ENCODE measurements at regions not wholly inside any gene's neighbourhood (a gene's known extent, or its start where the extent isn't known, plus 50 kb on each side); places are given as distances from the start of the nearest gene placed in this dataset.

DNA sequence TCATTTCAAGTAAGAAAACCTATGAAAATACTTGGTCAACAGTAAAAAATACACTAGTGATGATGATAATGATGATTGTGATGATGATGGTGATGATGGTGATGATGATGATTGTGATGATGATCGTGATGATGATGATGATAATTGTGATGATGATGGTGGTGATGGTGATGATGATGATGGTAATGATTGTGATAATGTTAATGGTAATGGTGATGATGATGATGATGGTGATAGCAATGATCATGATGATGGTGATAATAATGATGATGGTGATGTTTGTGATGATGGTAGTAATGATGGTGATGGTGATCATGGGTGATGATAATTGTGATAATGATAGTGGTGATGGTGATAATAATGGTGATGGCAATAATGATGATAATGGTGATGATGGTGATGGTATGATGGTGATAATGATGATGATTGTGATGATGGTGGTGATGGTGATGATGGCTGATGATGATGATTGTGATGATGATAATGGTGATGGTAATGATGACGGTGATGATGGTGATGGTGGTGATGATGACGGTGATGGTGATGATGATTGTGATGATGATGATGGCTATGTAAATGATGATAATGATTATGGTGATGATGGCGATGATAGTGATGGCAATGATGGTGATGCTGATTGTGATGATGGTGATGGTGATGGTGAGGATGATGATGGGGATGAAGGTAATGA, 62.1 kb downstream of the VCX3A start:
- DNase-seq (ENCODE audit: extremely low read depth in 1 of 11, low read depth in 9 of 11, low spot score in 4 of 11), result no peak

DNA sequence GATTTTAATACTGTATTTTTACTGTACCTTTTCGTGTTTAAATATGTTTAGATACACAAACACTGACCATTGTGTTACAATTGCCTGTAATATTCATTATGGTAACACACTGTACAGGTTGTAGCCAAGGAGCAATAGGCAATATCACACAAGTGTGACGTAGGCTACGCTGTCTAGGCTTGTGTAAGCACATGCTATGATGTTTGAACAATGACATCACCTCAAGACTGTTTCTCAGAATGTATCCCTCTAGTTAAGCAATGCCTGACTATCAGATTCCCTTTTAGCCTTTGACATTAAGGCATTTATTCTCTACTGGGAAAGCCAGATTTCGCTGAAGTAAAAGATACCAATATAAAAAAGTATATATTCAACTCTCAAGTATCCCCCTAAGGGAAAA, 66.2 kb downstream of the VCX3A start:
- no peak for DNase-seq (ENCODE audit: extremely low read depth in 1 of 11, low read depth in 9 of 11, low spot score in 4 of 11)

- DNase-seq (ENCODE audit: extremely low read depth in 1 of 11, low read depth in 9 of 11, low spot score in 4 of 11), result no peak
Measured at GRCh38 chrX:6465756-6466155, 69.2 kb downstream of the VCX3A start.

- no peak for DNase-seq (ENCODE audit: extremely low read depth in 1 of 11, low read depth in 9 of 11, low spot score in 4 of 11)
Measured at GRCh38 chrX:6464726-6465125, 70.2 kb downstream of the VCX3A start.

GRCh38 chrX:6460893-6461490, 73.9 kb downstream of the VCX3A start:
- DNase-seq (ENCODE audit: extremely low read depth in 1 of 11, low read depth in 9 of 11, low spot score in 4 of 11), result peak in 1 of 11 donors; percentile 13

DNA sequence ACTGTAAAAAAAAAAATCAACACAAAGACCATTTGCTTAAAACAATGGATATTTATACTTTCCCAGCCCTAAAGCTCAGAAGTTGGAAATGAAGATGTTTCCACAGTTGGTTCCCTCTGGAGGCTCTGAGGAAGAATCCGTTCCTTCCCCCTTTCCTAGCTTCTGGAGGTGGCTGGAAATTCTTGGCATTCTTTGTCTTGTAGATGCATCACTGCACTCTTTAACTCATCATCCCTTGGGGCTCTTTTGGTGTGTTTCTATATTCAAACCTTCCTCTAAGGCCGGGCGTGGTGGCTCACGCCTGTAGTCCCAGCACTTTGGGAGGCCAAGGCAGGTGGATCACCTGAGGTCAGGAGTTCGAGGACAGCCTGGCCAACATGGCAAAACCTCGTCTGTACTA, 78.7 kb downstream of the VCX3A start:
- DNase-seq (ENCODE audit: extremely low read depth in 1 of 11, low read depth in 9 of 11, low spot score in 4 of 11), result no peak

DNA sequence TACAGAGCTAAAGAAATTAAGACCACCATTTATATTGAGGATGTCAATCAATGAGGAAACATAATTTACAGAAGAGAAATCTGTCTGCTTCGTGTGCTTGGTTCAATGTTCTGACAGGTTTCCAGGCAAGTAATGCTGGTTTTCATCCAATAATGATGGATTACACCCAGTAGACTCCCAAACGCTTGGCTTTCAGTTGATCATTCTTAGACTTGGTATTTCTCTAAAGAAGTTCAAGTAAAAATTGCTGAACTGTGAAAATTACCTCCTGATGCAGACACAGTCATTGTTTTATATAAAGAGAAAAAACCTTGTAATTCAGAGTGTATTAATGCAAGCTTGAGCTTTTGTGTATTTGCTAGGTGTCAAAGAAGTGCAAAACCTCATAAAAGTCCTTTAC, 85.0 kb downstream of the VCX3A start:
- DNase-seq (ENCODE audit: extremely low read depth in 1 of 11, low read depth in 9 of 11, low spot score in 4 of 11), result no peak

DNA sequence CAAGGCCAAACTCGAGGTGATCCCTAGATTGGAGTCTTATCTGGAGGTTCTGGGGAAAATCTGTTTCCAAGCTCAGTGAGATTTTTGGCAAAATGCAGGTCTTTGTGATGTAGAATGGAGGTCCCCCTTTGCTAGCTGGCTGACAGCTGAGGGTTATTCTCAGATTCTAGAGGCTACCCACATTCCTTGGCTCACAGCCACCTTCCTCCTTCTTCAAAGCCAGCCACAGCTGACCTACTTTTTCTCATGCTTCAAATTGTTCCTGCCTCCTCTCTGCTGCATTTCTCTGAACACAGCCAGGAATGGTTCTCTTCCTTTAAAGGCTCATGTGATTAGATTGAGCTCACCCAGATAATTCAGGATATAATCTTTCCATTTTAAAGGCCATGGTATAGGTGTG, 86.9 kb downstream of the VCX3A start:
- no peak for DNase-seq (ENCODE audit: extremely low read depth in 1 of 11, low read depth in 9 of 11, low spot score in 4 of 11)

- no peak for DNase-seq (ENCODE audit: extremely low read depth in 1 of 11, low read depth in 9 of 11, low spot score in 4 of 11)
Measured at GRCh38 chrX:6446582-6446981, 88.3 kb downstream of the VCX3A start.

- DNase-seq (ENCODE audit: extremely low read depth in 1 of 11, low read depth in 9 of 11, low spot score in 4 of 11), result no peak
Measured at GRCh38 chrX:6440648-6441047, 94.3 kb downstream of the VCX3A start.

GRCh38 chrX:6432226-6432625, 102.7 kb downstream of the VCX3A start:
- no peak for DNase-seq (ENCODE audit: extremely low read depth in 1 of 11, low read depth in 9 of 11, low spot score in 4 of 11)

DNA sequence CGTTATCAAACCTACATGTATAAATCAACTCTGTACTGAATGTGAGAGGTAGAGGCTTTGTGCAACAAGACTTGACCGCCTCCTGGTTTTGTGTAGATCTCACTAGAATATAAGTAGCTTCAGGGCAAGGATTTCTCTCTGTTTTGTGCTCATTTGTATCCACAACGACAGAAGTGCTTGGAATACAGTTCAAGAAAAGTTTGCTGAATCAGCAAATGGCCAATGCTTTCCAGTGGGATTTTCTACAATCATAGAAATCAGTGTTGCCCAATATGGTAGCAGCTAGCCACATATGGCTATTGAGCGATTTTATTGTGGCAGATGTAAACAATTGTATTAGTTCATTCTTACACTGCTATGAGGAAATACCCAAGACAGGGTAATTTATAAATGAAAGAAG, 127.4 kb downstream of the VCX3A start:
- DNase-seq (ENCODE audit: extremely low read depth in 1 of 11, low read depth in 9 of 11, low spot score in 4 of 11), result no peak

DNA sequence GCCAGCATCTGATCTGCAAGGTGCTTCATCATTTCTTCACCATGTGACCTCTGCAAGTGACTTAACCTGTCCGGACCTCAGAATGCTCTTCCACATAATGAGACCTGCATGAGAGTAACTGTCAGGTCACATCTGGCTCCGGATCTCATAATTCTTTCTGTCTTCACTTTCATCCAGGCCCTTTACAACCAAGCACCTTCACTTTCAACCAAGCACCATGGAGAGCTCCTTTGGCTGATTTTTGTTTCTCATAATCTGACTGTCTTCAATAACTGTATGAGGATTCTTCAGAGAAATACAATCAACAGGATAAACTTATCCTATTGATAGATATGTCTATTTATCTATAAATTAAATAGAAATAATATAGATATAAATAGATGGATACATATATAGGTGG, 148.1 kb downstream of the VCX3A start:
- peak in 1 of 11 donors; percentile 1 for DNase-seq (ENCODE audit: extremely low read depth in 1 of 11, low read depth in 9 of 11, low spot score in 4 of 11)

GRCh38 chrX:6384921-6385320, 150.0 kb downstream of the VCX3A start:
- no peak for DNase-seq (ENCODE audit: extremely low read depth in 1 of 11, low read depth in 9 of 11, low spot score in 4 of 11)

- DNase-seq (ENCODE audit: extremely low read depth in 1 of 11, low read depth in 9 of 11, low spot score in 4 of 11), result no peak
Measured at GRCh38 chrX:6384371-6384770, 150.5 kb downstream of the VCX3A start.

DNA sequence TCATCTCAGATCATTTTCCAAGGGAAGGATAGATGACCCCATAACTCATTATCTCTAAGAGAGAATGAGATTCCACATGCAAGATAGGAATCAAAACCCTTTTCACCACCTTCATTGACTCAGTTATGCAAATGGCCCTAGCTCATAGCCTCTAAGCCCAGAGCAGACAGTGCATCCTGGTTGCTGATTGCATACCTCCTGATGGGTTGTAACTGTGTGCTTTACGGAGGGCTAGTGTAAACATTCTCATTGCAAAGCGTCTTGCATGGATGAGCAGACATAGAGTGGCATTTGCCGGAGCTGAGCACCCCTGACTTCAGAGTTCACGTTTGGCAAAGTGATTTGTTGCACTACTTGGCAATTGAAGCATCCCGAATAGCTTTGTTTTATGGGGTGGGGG, 151.0 kb downstream of the VCX3A start:
- peak in 1 of 11 donors; percentile 9 for DNase-seq (ENCODE audit: extremely low read depth in 1 of 11, low read depth in 9 of 11, low spot score in 4 of 11)

- no peak for DNase-seq (ENCODE audit: extremely low read depth in 1 of 11, low read depth in 9 of 11, low spot score in 4 of 11)
Measured at GRCh38 chrX:6383488-6383887, 151.4 kb downstream of the VCX3A start.

DNA sequence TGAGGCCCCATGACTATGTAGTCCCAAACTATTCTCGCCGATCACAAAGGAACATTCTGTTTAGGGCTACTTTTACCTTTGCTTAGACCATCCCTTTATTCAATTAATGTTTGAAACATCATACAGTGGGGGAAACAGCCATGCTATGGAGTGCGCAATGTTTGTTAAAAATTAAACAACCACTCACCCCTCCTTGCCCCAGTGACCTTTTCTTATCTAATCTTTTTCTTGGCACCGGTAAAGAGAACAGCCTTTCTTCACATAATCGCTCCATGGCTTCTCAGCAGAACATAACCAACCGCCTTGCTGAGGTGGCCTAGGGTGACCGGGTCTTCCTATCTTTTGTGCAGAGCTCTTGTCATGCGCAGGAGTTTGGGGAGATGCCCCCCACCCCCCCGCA, 152.6 kb downstream of the VCX3A start:
- no peak for DNase-seq (ENCODE audit: extremely low read depth in 1 of 11, low read depth in 9 of 11, low spot score in 4 of 11)

DNA sequence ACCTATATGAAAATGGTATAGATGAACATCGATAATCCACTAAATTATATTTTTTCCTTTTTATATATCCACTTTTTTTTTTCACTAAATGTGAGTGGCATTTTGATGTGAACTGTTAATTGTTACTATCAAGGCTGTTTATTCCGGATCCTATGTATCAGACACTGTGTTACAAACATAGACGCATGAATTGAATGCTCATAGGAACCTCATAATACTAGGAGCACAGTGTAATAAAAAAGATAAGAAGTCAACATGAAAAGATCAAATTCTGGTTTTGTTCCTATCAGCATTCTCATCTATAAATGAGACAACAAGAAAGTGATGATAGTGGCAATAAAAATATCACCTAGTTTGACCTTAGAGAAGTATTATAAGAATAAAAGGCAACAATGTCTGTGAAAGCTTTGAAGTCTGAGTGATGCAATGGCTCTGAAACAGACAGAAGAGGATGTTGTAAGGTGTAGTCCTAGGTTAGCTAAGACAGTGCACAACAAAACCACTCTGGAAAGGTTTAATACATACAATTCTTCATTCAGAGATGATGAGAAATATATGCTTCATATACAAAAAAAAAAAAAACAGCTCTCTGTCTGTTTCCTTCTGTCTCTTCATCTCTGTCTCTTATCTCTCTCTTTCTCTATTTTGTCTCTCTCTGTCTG, 148.6 kb upstream of the NLGN4X start:
- no peak for DNase-seq (ENCODE audit: extremely low read depth in 1 of 11, low read depth in 9 of 11, low spot score in 4 of 11)

DNA sequence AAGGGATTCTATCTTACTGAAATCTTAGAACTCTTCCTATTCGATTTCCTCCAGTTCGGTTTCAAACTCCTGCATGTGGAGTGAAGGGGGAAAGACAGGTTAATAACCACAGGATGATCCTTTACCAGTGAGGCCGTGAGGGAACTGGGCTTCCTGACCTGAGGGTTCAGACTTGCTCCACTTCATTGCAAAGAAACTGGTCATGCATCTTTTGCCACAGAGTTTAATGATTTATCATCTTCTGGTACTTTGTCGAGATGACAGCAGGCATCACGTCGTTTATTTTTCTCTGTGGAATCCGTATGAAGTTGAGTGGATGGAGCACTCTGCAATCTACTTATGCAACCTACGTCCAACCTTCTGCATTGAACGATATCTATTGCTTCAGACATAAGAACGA, 145.9 kb upstream of the NLGN4X start:
- DNase-seq (ENCODE audit: extremely low read depth in 1 of 11, low read depth in 9 of 11, low spot score in 4 of 11), result no peak

- DNase-seq (ENCODE audit: extremely low read depth in 1 of 11, low read depth in 9 of 11, low spot score in 4 of 11), result no peak
Measured at GRCh38 chrX:6372981-6373380, 144.3 kb upstream of the NLGN4X start.
